ENCODE measurements at regions not wholly inside any gene's neighbourhood (a gene's known extent, or its start where the extent isn't known, plus 50 kb on each side); places are given as distances from the start of the nearest gene placed in this dataset.
A peak's percentile ranks its signal among the peaks of the same experiment; 100 is the strongest.

- Histone ChIP-seq H3K4me3 (no peak overlapping the region), H3K9me3 (no peaks in the 10 kb centered on the region), H3K36me3 (no peaks in the 10 kb centered on the region), H3K27me3 (no peaks in the 10 kb centered on the region), H3K4me1 (peaks cover 0 to 54% (median 16%) of the 10 kb centered on the region in 3 donors), H3K27ac (no peak overlapping the region)
- TF ChIP-seq EP300 (IDR thresholded peaks at IDR 0.05) = no peak
- no peak for TF ChIP-seq CTCF (IDR thresholded peaks at IDR 0.05)
- TF ChIP-seq POLR2A (IDR thresholded peaks at IDR 0.05) = no peak
- no peak for TF ChIP-seq POLR2AphosphoS5 (IDR thresholded peaks at IDR 0.05)
- ATAC-seq = no peak
- 38 to 58% methylated on average over 2 of the region's 2 CpGs for WGBS, 2 donors (ENCODE audit: low coverage in 1 of 2)
Observed at GRCh38 chr14:71487941-71488340, 444.3 kb upstream of the RGS6 start.

GRCh38 chr14:71488703-71489191 is 443.5 kb upstream of the RGS6 start:
- WGBS, 2 donors (ENCODE audit: low coverage in 1 of 2) = 49 to 58% methylated on average over 3 to 4 of the region's 4 CpGs
- TF ChIP-seq POLR2AphosphoS5 (IDR thresholded peaks at IDR 0.05) (no peak), EP300 (IDR thresholded peaks at IDR 0.05) (no peak), POLR2A (IDR thresholded peaks at IDR 0.05) (no peak), CTCF (IDR thresholded peaks at IDR 0.05) (no peak)
- Histone ChIP-seq H3K9me3 (no peaks in the 10 kb centered on the region), H3K27ac (peak overlapping the region in 2 of 4 donors; percentile 15 to 44), H3K36me3 (no peaks in the 10 kb centered on the region), H3K4me1 (peaks cover 0 to 56% (median 16%) of the 10 kb centered on the region in 3 donors), H3K4me3 (no peak overlapping the region), H3K27me3 (no peaks in the 10 kb centered on the region)
- ATAC-seq = no peak

DNA sequence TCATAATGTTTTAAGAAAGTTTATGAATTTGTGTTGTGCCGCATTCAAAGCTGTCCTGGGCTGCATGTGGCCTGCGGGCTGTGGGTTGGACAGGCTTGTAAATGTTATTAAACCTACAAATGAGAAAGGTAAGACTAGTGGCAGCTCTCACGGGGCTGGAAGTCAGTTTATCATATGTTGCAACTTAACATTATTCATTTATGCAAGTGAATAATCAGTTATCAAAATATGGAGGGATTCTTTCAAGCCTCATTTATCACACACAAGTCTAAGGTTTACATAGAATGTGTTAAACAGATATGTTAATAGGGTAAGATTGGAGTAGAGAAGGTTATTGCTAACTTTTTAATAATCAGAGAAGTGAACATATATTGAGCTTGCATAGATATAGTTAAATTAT is 442.5 kb upstream of the RGS6 start:
- H3K4me1 ChIP-seq = peaks cover 0 to 53% (median 13%) of the 10 kb centered on the region in 3 donors
- TF ChIP-seq POLR2AphosphoS5 (IDR thresholded peaks at IDR 0.05) (no peak), EP300 (IDR thresholded peaks at IDR 0.05) (no peak)
- no peaks in the 10 kb centered on the region for H3K9me3 ChIP-seq
- H3K27ac ChIP-seq = no peak overlapping the region
- 95 to 98% methylated on average over 3 of the region's 3 CpGs for WGBS, 2 donors (ENCODE audit: low coverage in 1 of 2)
- no peaks in the 10 kb centered on the region for H3K36me3 ChIP-seq
- ATAC-seq = no peak
- H3K4me3 ChIP-seq = no peak overlapping the region
- no peaks in the 10 kb centered on the region for H3K27me3 ChIP-seq

- TF ChIP-seq POLR2A (IDR thresholded peaks at IDR 0.05) (no peak), POLR2AphosphoS5 (IDR thresholded peaks at IDR 0.05) (no peak), EP300 (IDR thresholded peaks at IDR 0.05) (no peak), CTCF (IDR thresholded peaks at IDR 0.05) (no peak)
- H3K27me3 ChIP-seq = no peaks in the 10 kb centered on the region
- no peak for ATAC-seq
- H3K4me1 ChIP-seq = peaks cover 0 to 46% (median 13%) of the 10 kb centered on the region in 3 donors
- H3K4me3 ChIP-seq = no peak overlapping the region
- H3K27ac ChIP-seq = peak overlapping the region; percentile 37 to 66 (median 52)
- no peaks in the 10 kb centered on the region for H3K36me3 ChIP-seq
- no peaks in the 10 kb centered on the region for H3K9me3 ChIP-seq
- 26 to 35% methylated on average over 2 to 4 of the region's 6 CpGs for WGBS, 2 donors (ENCODE audit: low coverage in 1 of 2)
Observed at GRCh38 chr14:71491931-71492330, 440.3 kb upstream of the RGS6 start.

DNA sequence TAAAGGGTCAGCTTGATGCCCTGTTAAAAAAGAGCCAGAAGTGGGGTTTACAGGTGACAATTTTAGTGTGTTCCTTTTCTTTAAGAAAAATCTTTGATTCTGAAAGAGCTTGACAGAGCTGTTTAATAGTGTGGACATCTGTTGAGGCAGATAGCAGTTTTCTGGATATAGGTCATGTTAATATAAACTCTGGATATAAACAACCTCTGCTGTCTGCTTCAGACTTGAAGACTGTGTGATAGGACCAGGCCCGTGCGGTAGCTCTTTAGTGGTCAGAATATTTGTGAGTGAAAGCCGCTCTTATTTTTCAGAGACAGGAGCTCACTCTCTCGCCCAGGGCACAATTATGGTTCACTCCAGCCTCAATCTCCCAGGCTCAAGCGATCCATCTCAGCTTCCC is 439.9 kb upstream of the RGS6 start:
- Histone ChIP-seq H3K9me3 (no peaks in the 10 kb centered on the region), H3K27ac (peak overlapping the region; percentile 48 to 66 (median 59)), H3K27me3 (no peaks in the 10 kb centered on the region), H3K4me3 (no peak overlapping the region), H3K36me3 (no peaks in the 10 kb centered on the region), H3K4me1 (peaks cover under 1 to 48% (median 13%) of the 10 kb centered on the region in 3 donors)
- ATAC-seq = no peak
- TF ChIP-seq POLR2AphosphoS5 (IDR thresholded peaks at IDR 0.05) = no peak
- 49 to 63% methylated on average over 5 of the region's 5 CpGs for WGBS, 2 donors (ENCODE audit: low coverage in 1 of 2)

GRCh38 chr14:71497645-71498086 is 434.6 kb upstream of the RGS6 start:
- no peak for ATAC-seq
- Histone ChIP-seq H3K9me3 (no peaks in the 10 kb centered on the region), H3K4me3 (no peak overlapping the region), H3K4me1 (peaks cover 0 to 24% (median 5%) of the 10 kb centered on the region in 3 donors), H3K36me3 (no peaks in the 10 kb centered on the region), H3K27ac (peak overlapping the region in 1 of 4 donors; percentile 20), H3K27me3 (no peaks in the 10 kb centered on the region)
- 36% methylated on average over 2 of the region's 2 CpGs; no CpG with 5 or more reads in 1 of the 2 donors for WGBS, 2 donors (ENCODE audit: low coverage in 1 of 2)
- TF ChIP-seq EP300 (IDR thresholded peaks at IDR 0.05) = no peak
- no peak for TF ChIP-seq CTCF (IDR thresholded peaks at IDR 0.05)
- TF ChIP-seq POLR2A (IDR thresholded peaks at IDR 0.05) = no peak
- TF ChIP-seq POLR2AphosphoS5 (IDR thresholded peaks at IDR 0.05) = no peak
